ENCODE measurements at regions not wholly inside any gene's neighbourhood (a gene's known extent, or its start where the extent isn't known, plus 50 kb on each side); places are given as distances from the start of the nearest gene placed in this dataset.
"Not testable (repeated sequence)": the region's sequence is repeated elsewhere in the genome, so short reads cannot be mapped to it uniquely, and the experiment has no call there.

DNA sequence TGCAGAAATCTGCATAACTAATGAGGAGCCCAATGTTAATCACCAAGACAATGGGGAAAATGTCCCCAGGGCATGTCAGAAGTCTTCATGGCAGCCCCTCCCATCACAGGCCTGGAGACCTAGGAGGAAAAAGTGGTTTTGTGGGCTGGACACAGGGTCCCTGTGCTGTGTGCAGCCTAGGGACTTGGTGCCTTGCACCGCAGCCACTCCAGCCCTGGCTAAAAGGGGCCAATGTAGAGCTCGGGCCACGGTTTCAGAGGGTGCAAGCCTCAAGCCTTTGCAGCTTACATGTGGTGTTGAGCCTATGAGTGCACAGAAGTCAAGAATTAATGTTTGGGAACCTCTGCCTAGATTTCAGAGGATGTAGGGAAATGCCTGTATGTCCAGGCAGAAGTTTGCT, 474.3 kb upstream of the ADGRB3 start:
- not testable (repeated sequence) for TF ChIP-seq POLR2AphosphoS5 (IDR thresholded peaks at IDR 0.05; ENCODE audit: low read depth, low read length); POLR2A (IDR thresholded peaks at IDR 0.05; ENCODE audit: low read depth, low read length); TAF1 (IDR thresholded peaks at IDR 0.05; ENCODE audit: low read depth, low read length); POU2F2 (IDR thresholded peaks at IDR 0.05; ENCODE audit: low read depth, low read length); SPI1 (IDR thresholded peaks at IDR 0.05; ENCODE audit: low read depth, low read length); PAX5 (IDR thresholded peaks at IDR 0.05; ENCODE audit: insufficient read depth, low read length, severe bottlenecking)

All from GM12891 (cell line).